ENCODE measurements at regions not wholly inside any gene's neighbourhood (a gene's known extent, or its start where the extent isn't known, plus 50 kb on each side); places are given as distances from the start of the nearest gene placed in this dataset.

- ATAC-seq, result no peak
- 48% methylated on average over 7 of the region's 7 CpGs for WGBS
- intact Hi-C loops (cut with DNase I), result no loop called here
- H3K9me3 ChIP-seq (ENCODE audit: control insufficient read depth, low read length), result no peaks in the 10 kb centered on the region
- H3K4me1 ChIP-seq (ENCODE audit: control insufficient read depth, insufficient read depth, low read length), result no peaks in the 10 kb centered on the region
- H3K27ac ChIP-seq (ENCODE audit: low read length), result no peak overlapping the region
- no peak overlapping the region for H3K4me3 ChIP-seq (ENCODE audit: low read length)
- no peak for DNase-seq
- no peaks in the 10 kb centered on the region for H3K27me3 ChIP-seq (ENCODE audit: control insufficient read depth, insufficient read depth)
Observed at GRCh38 chr6:87995461-87995860, 52.2 kb upstream of the SPACA1 start.

- ATAC-seq (no peak), DNase-seq (no peak)
- Histone ChIP-seq H3K4me1 (ENCODE audit: control insufficient read depth, insufficient read depth, low read length) (no peaks in the 10 kb centered on the region), H3K9me3 (ENCODE audit: control insufficient read depth, low read length) (no peaks in the 10 kb centered on the region), H3K27ac (ENCODE audit: low read length) (no peak overlapping the region), H3K4me3 (ENCODE audit: low read length) (no peak overlapping the region), H3K27me3 (ENCODE audit: control insufficient read depth, insufficient read depth) (no peaks in the 10 kb centered on the region)
- intact Hi-C loops (cut with DNase I), result no loop called here
- WGBS, result 90% methylated on average over 5 of the region's 5 CpGs
Observed at GRCh38 chr6:87993356-87993755, 54.3 kb upstream of the SPACA1 start.

GRCh38 chr6:87990871-87991270 is 56.8 kb upstream of the SPACA1 start:
- no peaks in the 10 kb centered on the region for H3K27me3 ChIP-seq (ENCODE audit: control insufficient read depth, insufficient read depth)
- no peak for DNase-seq
- intact Hi-C loops (cut with DNase I), result no loop called here
- 84% methylated on average over 3 of the region's 3 CpGs for WGBS
- no peak overlapping the region for H3K27ac ChIP-seq (ENCODE audit: low read length)
- no peaks in the 10 kb centered on the region for H3K4me1 ChIP-seq (ENCODE audit: control insufficient read depth, insufficient read depth, low read length)
- no peak overlapping the region for H3K4me3 ChIP-seq (ENCODE audit: low read length)
- no peak for ATAC-seq
- H3K9me3 ChIP-seq (ENCODE audit: control insufficient read depth, low read length), result no peaks in the 10 kb centered on the region

GRCh38 chr6:87982134-87982533 is 65.5 kb upstream of the SPACA1 start:
- Histone ChIP-seq H3K27me3 (ENCODE audit: control insufficient read depth, insufficient read depth) (no peaks in the 10 kb centered on the region), H3K4me3 (ENCODE audit: low read length) (no peak overlapping the region), H3K9me3 (ENCODE audit: control insufficient read depth, low read length) (no peaks in the 10 kb centered on the region), H3K4me1 (ENCODE audit: control insufficient read depth, insufficient read depth, low read length) (no peaks in the 10 kb centered on the region), H3K27ac (ENCODE audit: low read length) (no peak overlapping the region)
- intact Hi-C loops (cut with DNase I), result no loop called here
- DNase-seq (no peak), ATAC-seq (no peak)

- H3K4me1 ChIP-seq (ENCODE audit: control insufficient read depth, insufficient read depth, low read length), result no peaks in the 10 kb centered on the region
- no peaks in the 10 kb centered on the region for H3K9me3 ChIP-seq (ENCODE audit: control insufficient read depth, low read length)
- no peak overlapping the region for H3K4me3 ChIP-seq (ENCODE audit: low read length)
- intact Hi-C loops (cut with DNase I), result no loop called here
- WGBS, result 81% methylated on average over 4 of the region's 4 CpGs
- DNase-seq, result no peak
- no peak overlapping the region for H3K27ac ChIP-seq (ENCODE audit: low read length)
- no peaks in the 10 kb centered on the region for H3K27me3 ChIP-seq (ENCODE audit: control insufficient read depth, insufficient read depth)
- no peak for ATAC-seq
Observed at GRCh38 chr6:87979737-87980136, 67.9 kb upstream of the SPACA1 start.

- 56% methylated on average over 3 of the region's 3 CpGs for WGBS
- ATAC-seq, result no peak
- no peaks in the 10 kb centered on the region for H3K9me3 ChIP-seq (ENCODE audit: control insufficient read depth, low read length)
Observed at GRCh38 chr6:87976616-87977015, 71.0 kb upstream of the SPACA1 start.

GRCh38 chr6:87975561-87975960 is 72.1 kb upstream of the SPACA1 start:
- DNase-seq (no peak), ATAC-seq (no peak)
- 90% methylated on average over 2 of the region's 2 CpGs for WGBS
- intact Hi-C loops (cut with DNase I), result no loop called here
- Histone ChIP-seq H3K27me3 (ENCODE audit: control insufficient read depth, insufficient read depth) (no peaks in the 10 kb centered on the region), H3K27ac (ENCODE audit: low read length) (no peak overlapping the region), H3K9me3 (ENCODE audit: control insufficient read depth, low read length) (no peaks in the 10 kb centered on the region), H3K4me3 (ENCODE audit: low read length) (no peak overlapping the region), H3K4me1 (ENCODE audit: control insufficient read depth, insufficient read depth, low read length) (no peaks in the 10 kb centered on the region)

More at GRCh38 chr6:87976616-87977015, 71.0 kb upstream of the SPACA1 start:
- H3K4me3 ChIP-seq (ENCODE audit: low read length), result no peak overlapping the region
- H3K4me1 ChIP-seq (ENCODE audit: control insufficient read depth, insufficient read depth, low read length), result no peaks in the 10 kb centered on the region
- DNase-seq, result no peak
- intact Hi-C loops (cut with DNase I), result no loop called here
- H3K27ac ChIP-seq (ENCODE audit: low read length), result no peak overlapping the region
- no peaks in the 10 kb centered on the region for H3K27me3 ChIP-seq (ENCODE audit: control insufficient read depth, insufficient read depth)

- no peak for DNase-seq
- Histone ChIP-seq H3K27ac (ENCODE audit: low read length) (no peak overlapping the region), H3K9me3 (ENCODE audit: control insufficient read depth, low read length) (no peaks in the 10 kb centered on the region), H3K4me1 (ENCODE audit: control insufficient read depth, insufficient read depth, low read length) (no peaks in the 10 kb centered on the region), H3K4me3 (ENCODE audit: low read length) (no peak overlapping the region), H3K27me3 (ENCODE audit: control insufficient read depth, insufficient read depth) (no peaks in the 10 kb centered on the region)
- no peak for ATAC-seq
- intact Hi-C loops (cut with DNase I), result no loop called here
Observed at GRCh38 chr6:87972279-87972678, 75.4 kb upstream of the SPACA1 start.

GRCh38 chr6:87971605-87972262 is 75.9 kb upstream of the SPACA1 start:
- Histone ChIP-seq H3K27me3 (ENCODE audit: control insufficient read depth, insufficient read depth) (no peaks in the 10 kb centered on the region), H3K4me3 (ENCODE audit: low read length) (no peak overlapping the region), H3K27ac (ENCODE audit: low read length) (no peak overlapping the region), H3K4me1 (ENCODE audit: control insufficient read depth, insufficient read depth, low read length) (no peaks in the 10 kb centered on the region), H3K9me3 (ENCODE audit: control insufficient read depth, low read length) (no peaks in the 10 kb centered on the region)
- WGBS, result 51% methylated on average over 5 of the region's 5 CpGs
- ATAC-seq (no peak), DNase-seq (no peak)
- intact Hi-C loops (cut with DNase I), result no loop called here

- Histone ChIP-seq H3K27me3 (ENCODE audit: control insufficient read depth, insufficient read depth) (no peaks in the 10 kb centered on the region), H3K4me3 (ENCODE audit: low read length) (peak overlapping the region; percentile 52), H3K27ac (ENCODE audit: low read length) (no peak overlapping the region), H3K4me1 (ENCODE audit: control insufficient read depth, insufficient read depth, low read length) (no peaks in the 10 kb centered on the region), H3K9me3 (ENCODE audit: control insufficient read depth, low read length) (no peaks in the 10 kb centered on the region)
- DNase-seq (peak in 1 of 3 donors; percentile 52), ATAC-seq (peak; percentile 42 to 47)
- intact Hi-C loops (cut with DNase I), result no loop called here
- WGBS, result 11% methylated on average over 26 of the region's 26 CpGs
Observed at GRCh38 chr6:87968435-87969278, 79.0 kb upstream of the SPACA1 start.

- Histone ChIP-seq H3K27me3 (ENCODE audit: control insufficient read depth, insufficient read depth) (no peaks in the 10 kb centered on the region), H3K27ac (ENCODE audit: low read length) (no peak overlapping the region), H3K9me3 (ENCODE audit: control insufficient read depth, low read length) (no peaks in the 10 kb centered on the region), H3K4me3 (ENCODE audit: low read length) (no peak overlapping the region), H3K4me1 (ENCODE audit: control insufficient read depth, insufficient read depth, low read length) (no peaks in the 10 kb centered on the region)
- intact Hi-C loops (cut with DNase I), result no loop called here
- DNase-seq, result no peak
- no peak for ATAC-seq
- 39% methylated on average over 2 of the region's 2 CpGs for WGBS
Observed at GRCh38 chr6:87965806-87966205, 81.8 kb upstream of the SPACA1 start.
